Fibroblast of the aortic adventitia (primary cell): ENCODE measurements at regions not wholly inside any gene's neighbourhood (a gene's known extent, or its start where the extent isn't known, plus 50 kb on each side); places are given as distances from the start of the nearest gene placed in this dataset.

Experiments
- DNase-seq: peaks from one replicate; pipeline ENCODE4 v3.0.0-alpha.2; 2010; ENCODE audit warnings: low read depth
- H3K4me3 ChIP-seq: 2 replicates; pipeline ENCODE4 v1.5.1; 2011; ENCODE audit warnings: low read depth, mild to moderate bottlenecking, control low read depth, low read length, moderate library complexity
- TF ChIP-seq, protein P1 (sequence below): IDR thresholded peaks from 2 replicates; pipeline ENCODE4 v1.5.1; 2011; ENCODE audit warnings: mild to moderate bottlenecking, low read length, control low read depth, inconsistent platforms; ENCODE audit not compliant: insufficient read depth

DNA sequence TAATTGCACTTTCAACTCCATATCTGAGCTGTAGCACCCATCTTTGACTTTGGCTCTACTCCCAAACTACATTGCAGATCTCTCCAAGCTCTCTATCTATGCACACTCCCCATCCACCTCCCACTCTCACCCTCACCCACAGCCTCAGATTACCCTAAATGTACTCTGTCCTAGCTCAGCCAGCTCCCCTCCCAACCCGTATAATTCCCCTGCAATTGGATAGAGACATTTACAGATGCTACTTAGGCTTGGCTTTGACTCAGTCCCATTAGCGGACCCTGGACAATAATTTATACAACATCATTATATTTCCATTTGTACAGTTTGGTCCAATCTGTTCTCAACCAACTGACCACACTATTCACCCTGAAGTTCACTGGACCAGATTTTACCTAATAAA is 338.9 kb upstream of the ANO3 start:
- no peak for DNase-seq
- TF ChIP-seq, protein P1, sequence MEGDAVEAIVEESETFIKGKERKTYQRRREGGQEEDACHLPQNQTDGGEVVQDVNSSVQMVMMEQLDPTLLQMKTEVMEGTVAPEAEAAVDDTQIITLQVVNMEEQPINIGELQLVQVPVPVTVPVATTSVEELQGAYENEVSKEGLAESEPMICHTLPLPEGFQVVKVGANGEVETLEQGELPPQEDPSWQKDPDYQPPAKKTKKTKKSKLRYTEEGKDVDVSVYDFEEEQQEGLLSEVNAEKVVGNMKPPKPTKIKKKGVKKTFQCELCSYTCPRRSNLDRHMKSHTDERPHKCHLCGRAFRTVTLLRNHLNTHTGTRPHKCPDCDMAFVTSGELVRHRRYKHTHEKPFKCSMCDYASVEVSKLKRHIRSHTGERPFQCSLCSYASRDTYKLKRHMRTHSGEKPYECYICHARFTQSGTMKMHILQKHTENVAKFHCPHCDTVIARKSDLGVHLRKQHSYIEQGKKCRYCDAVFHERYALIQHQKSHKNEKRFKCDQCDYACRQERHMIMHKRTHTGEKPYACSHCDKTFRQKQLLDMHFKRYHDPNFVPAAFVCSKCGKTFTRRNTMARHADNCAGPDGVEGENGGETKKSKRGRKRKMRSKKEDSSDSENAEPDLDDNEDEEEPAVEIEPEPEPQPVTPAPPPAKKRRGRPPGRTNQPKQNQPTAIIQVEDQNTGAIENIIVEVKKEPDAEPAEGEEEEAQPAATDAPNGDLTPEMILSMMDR: no peak

DNA sequence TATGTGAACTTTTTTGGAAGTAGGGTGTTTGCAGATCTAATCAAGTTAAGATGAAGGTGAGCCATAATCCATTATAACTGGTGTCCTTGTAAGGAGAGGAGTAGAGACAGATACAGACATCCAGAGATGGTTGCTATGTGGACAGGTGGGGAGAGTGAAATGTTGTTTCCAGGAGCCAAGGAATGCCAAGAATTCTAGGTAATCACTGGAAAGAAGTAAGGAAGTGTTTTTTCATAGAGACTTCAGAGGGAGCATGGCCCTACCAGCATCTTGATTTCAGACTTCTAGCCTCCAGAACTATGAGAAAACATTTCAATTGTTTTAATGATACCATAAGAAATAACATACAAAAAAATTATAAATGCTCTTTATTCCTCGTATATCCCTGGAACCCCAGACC is 320.5 kb upstream of the ANO3 start:
- no peak for DNase-seq
- TF ChIP-seq, protein P1: no peak
- no peak overlapping the region for H3K4me3 ChIP-seq

More for the DNA sequence above, 338.9 kb upstream of the ANO3 start:
- no peak overlapping the region for H3K4me3 ChIP-seq

DNA sequence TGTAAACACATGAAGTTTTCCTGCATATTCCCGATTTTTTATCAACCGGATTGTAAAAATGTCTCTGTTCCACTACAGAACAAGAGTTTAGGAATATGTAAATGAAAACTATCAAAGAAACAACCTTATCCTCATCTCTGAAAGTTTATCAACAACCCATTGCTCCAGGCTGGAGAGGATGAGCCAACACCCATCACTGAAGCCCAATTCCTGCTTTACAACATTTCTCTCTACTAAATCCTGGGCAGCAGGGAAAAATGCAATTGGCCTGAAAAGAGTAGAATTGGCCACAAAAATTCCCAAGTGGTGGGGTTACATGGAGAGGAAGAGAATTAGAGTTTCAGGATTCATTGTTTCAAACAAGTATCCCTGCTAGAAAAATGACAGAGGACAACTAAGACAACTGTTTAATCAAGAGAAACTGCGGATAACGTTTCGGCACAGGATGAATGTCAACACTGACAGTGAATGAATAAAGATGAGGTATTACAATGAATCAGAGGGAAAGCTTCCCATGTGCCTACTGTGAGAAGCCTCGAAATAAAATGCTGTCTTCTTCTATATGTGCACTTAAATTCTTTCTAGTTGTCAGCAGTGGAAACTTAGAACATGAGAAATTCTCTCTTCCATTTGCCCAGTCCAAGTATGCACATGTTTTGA is 317.3 kb upstream of the ANO3 start:
- H3K4me3 ChIP-seq: no peak overlapping the region
- TF ChIP-seq, protein P1: no peak
- DNase-seq: peak; percentile 25

DNA sequence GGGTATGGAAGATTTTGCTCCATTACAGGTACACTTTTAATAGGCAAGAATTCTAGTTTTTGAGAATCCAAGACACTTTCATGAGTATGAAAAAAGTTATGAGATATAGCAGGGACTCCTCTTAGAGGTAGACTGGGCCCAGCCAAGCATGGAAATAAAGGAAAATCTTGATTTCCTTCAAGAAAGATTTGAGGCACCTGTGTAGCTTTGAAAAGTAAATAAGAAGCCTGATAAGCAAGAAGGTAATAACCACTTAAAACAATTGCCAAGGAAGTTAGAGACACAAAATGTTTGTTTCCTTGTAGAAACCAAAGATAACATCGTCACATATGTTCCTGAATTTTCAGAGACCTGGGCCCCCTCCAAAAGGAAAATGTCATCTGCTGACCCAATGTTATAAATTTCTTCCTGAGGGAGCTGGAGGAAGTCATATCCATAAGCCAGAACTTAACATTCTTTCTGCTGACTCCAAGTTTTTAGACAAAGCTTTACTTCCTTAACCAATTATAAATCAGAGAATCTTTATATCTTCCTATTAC is 314.5 kb upstream of the ANO3 start:
- no peak for DNase-seq
- H3K4me3 ChIP-seq: no peak overlapping the region
- TF ChIP-seq, protein P1: no peak

DNA sequence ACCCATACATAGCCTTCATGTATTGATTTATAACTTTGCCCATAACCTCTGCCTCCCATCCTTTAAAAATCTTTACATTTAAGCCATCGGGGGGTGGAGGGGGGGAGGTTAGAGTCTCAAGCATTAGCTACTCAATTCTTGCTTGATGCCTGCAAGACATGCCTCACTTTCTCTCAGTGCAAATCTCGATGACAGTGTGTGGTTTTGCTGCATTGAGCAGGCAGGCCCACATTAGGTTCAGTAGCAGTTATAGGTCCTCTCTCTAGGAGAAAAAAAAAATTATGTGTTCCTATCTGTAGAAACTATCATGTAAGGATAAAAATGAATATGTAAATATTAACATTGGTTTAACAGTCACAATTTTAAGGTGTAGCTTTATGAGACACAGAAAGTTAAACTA is 314.0 kb upstream of the ANO3 start:
- no peak overlapping the region for H3K4me3 ChIP-seq
- TF ChIP-seq, protein P1: no peak
- DNase-seq: no peak

DNA sequence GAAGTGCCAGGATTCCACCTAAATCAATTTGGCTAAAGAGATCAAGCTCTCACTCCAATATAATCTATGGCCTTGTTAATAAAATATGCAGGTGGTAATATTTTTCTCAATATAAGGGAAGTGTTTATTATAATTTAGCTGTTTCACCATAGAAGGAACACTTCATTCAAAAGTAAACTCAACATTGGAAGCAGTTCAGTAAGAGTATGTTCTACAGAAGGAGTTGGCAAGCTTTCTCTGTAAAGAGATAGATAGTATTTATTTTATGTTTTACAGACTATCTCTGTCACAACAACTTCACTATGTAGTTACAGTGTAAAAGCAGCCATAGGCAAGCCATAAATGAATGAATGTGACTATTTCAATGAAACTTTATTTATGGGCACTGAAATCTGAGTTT is 313.6 kb upstream of the ANO3 start:
- no peak for DNase-seq
- H3K4me3 ChIP-seq: no peak overlapping the region
- TF ChIP-seq, protein P1: no peak

DNA sequence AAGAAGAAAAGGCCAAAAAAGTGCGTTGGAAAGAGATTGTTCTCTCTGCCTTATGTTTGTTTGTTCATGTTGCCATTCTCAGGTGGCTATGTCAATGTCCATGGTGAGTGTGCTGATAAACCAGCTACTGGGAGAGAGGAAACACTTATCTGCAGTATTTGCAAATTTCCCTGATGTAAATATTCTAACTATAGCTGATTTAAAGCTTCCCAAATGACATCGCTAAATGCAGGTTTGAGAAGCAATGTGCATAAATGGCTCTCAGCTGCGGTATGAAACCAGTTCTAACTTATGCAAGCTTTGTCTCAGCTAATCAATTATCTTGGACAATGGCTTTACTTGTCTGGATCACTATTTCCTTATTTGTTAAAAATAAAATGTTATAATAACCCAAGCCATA is 312.5 kb upstream of the ANO3 start:
- no peak for DNase-seq
- TF ChIP-seq, protein P1: no peak
- H3K4me3 ChIP-seq: no peak overlapping the region
